ENCODE measurements at regions not wholly inside any gene's neighbourhood (a gene's known extent, or its start where the extent isn't known, plus 50 kb on each side); places are given as distances from the start of the nearest gene placed in this dataset.

DNA sequence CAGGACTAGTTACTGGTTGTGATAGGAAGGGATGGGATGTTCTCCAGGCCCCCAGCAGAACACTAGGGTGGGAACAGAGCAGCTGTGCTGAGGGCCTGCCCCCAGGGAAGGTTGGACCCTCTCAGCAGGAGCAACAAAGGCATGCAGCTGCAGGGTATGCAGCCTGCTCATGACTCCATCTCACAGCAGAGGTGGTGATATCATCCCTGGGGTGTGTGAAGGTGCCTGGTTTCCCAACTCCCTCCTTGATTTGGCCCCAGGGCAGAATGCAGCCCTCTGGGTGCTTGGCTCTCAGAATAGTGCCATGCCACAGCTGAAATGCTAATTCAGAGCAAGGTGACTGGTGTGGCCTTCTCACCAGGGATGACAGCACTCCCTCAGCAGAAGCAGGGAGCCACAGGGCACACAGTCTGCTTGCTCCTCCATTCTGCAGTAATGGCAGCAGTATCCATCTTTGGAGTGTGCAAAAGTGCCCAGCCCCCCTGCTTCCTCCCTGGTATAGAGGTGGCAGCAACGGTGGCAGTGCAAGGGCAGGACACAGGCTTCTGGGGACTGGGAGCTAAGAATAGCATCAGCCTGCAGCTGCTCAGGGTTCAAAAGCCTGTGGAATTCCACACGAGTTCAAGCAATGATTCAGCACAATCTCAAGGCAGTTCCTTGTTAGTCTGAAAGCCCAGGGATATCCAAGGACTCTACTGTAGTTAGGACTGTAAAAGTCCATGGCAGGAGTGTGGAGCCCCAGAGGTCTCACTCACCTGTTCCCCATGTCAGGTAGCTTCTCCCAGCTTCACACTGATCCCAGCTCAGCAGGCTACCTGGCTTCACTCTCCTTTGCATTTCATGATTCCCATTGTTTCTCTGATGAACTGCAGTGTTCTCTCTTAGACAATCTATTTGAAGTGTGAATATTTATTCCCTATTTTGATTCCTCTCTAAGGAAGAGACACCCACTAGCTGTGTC lies 298.1 kb upstream of the FOXG1 start:
- TF ChIP-seq, protein P1, sequence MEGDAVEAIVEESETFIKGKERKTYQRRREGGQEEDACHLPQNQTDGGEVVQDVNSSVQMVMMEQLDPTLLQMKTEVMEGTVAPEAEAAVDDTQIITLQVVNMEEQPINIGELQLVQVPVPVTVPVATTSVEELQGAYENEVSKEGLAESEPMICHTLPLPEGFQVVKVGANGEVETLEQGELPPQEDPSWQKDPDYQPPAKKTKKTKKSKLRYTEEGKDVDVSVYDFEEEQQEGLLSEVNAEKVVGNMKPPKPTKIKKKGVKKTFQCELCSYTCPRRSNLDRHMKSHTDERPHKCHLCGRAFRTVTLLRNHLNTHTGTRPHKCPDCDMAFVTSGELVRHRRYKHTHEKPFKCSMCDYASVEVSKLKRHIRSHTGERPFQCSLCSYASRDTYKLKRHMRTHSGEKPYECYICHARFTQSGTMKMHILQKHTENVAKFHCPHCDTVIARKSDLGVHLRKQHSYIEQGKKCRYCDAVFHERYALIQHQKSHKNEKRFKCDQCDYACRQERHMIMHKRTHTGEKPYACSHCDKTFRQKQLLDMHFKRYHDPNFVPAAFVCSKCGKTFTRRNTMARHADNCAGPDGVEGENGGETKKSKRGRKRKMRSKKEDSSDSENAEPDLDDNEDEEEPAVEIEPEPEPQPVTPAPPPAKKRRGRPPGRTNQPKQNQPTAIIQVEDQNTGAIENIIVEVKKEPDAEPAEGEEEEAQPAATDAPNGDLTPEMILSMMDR (IDR thresholded peaks at IDR 0.05): no peak
- peaks cover 19% of the 10 kb centered on the region for H3K9me3 ChIP-seq
- H3K36me3 ChIP-seq (ENCODE audit: low read depth): no peaks in the 10 kb centered on the region
- ATAC-seq (no peak), DNase-seq (no peak)
- intact Hi-C loops (cut with DNase I, micrococcal nuclease): no loop called here
- no peak overlapping the region for H3K4me3 ChIP-seq
- H3K4me1 ChIP-seq (ENCODE audit: low read depth): no peaks in the 10 kb centered on the region

DNA sequence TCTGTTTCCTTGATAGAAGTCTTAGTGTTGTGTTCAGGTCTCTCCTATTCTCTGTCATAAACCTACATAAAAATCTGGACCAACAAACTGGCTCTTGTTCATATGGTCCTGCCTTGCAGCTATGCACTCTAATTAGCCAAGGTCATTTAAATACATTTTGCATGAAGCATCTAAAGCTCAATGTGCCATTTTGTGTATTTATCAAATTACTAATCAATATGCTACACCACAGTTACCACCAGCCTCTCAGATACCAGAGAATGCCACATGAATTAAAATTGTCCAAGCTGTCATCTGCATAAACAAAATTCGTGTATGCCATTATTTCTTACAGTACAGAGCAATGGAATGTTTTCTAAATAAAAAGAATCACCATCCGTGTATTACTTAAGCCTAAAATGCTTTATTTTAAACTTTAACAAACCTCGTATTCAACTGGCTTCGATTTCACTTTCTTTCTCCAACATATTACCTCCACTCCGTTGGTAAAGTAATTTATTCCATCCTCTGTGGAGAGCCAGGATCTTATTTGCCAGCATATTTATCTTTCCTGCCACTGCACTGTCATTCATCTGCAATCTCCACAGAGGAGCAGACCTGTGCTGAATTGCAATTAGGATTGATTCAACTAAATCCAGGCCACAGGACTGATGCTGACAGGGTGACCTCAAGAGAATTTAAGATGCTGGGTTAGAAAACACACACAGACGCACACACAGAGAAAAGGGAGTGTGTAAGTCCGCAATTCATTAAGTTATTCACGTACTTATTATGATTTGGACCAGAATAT lies 284.1 kb upstream of the FOXG1 start:
- ATAC-seq: no peak
- no peaks in the 10 kb centered on the region for H3K4me1 ChIP-seq (ENCODE audit: low read depth)
- intact Hi-C loops (cut with DNase I, micrococcal nuclease): no loop called here
- H3K4me3 ChIP-seq: no peak overlapping the region
- TF ChIP-seq, protein P1 (IDR thresholded peaks at IDR 0.05): no peak
- no peak for DNase-seq
- H3K9me3 ChIP-seq: no peaks in the 10 kb centered on the region
- no peaks in the 10 kb centered on the region for H3K36me3 ChIP-seq (ENCODE audit: low read depth)

DNA sequence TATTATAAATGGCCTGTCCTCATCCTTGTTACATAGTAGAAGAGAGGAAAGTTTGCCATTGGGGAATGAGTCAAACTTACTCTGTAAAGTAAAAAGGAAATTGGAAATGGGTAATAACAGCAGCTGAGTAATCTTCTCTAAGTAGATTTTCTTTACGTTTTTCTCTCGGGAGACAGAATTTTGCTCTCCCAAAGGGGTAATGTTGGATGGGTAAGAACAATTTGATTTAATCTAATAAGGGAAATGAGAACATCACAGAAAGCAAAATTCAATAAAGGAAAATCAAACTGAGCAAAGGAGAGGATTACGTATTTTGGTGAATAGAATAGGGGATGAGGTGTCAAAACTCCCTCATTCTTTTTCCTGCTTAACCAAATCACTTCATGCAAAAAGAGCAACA lies 283.1 kb upstream of the FOXG1 start:
- H3K4me3 ChIP-seq: no peak overlapping the region

DNA sequence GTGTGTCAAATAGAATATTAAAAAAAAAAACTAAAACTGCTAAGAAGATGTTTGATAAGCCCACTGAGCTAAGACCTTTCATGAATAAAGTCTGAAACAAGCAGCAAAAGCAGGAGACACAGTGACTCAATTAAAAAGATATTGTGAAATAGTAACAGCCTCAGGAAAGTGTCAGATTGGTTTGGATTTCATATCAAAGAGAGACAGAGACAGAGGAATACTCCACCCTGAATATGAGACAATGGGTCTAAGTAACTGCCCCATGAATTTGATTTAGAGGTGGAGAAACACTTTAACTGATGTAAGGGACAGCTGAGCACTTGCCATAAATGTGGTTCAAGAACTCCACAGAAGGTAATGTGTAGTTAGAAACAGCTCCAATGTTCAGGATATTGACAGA lies 277.9 kb upstream of the FOXG1 start:
- DNase-seq (no peak), ATAC-seq (no peak)
- Histone ChIP-seq H3K9me3 (no peaks in the 10 kb centered on the region), H3K4me3 (no peak overlapping the region), H3K4me1 (ENCODE audit: low read depth) (no peaks in the 10 kb centered on the region), H3K36me3 (ENCODE audit: low read depth) (no peaks in the 10 kb centered on the region)
- intact Hi-C loops (cut with DNase I, micrococcal nuclease): no loop called here
- TF ChIP-seq, protein P1 (IDR thresholded peaks at IDR 0.05): no peak

More for the DNA sequence above, 283.1 kb upstream of the FOXG1 start:
- no peaks in the 10 kb centered on the region for H3K36me3 ChIP-seq (ENCODE audit: low read depth)
- TF ChIP-seq, protein P1 (IDR thresholded peaks at IDR 0.05): no peak
- no peak for ATAC-seq
- intact Hi-C loops (cut with DNase I, micrococcal nuclease): no loop called here
- no peak for DNase-seq
- H3K4me1 ChIP-seq (ENCODE audit: low read depth): no peaks in the 10 kb centered on the region
- no peaks in the 10 kb centered on the region for H3K9me3 ChIP-seq

DNA sequence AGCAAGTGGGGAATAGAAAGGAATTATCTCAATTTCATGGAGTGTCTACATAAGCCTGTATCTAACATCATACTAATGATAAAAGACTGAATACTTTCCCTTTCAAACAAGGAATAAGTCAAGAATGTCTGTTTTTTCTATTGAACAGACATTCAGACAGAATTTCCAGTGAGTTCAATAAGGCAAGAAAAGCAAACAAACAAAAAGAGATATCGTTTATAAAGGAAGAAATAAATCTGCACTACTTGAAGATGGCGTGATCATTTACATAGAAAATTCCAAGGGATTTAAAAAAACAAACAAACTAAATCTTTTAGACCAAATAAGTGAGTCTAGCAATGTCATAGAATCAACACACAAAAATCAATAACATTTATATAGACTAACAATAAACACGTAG lies 273.1 kb upstream of the FOXG1 start:
- no peaks in the 10 kb centered on the region for H3K36me3 ChIP-seq (ENCODE audit: low read depth)
- DNase-seq (no peak), ATAC-seq (no peak)
- H3K4me3 ChIP-seq: no peak overlapping the region
- H3K9me3 ChIP-seq: no peaks in the 10 kb centered on the region
- intact Hi-C loops (cut with DNase I, micrococcal nuclease): no loop called here
- H3K4me1 ChIP-seq (ENCODE audit: low read depth): no peaks in the 10 kb centered on the region
- TF ChIP-seq, protein P1 (IDR thresholded peaks at IDR 0.05): no peak
